ENCODE measurements at regions not wholly inside any gene's neighbourhood (a gene's known extent, or its start where the extent isn't known, plus 50 kb on each side); places are given as distances from the start of the nearest gene placed in this dataset.

GRCh38 chr5:102014371-102014770 is 281.7 kb downstream of the SLCO4C1 start:
- no peak for TF ChIP-seq CTCF (conservative IDR thresholded peaks at IDR 0.05; ENCODE audit: low read length)
- TF ChIP-seq EZH2phosphoT487 (IDR thresholded peaks at IDR 0.05; ENCODE audit: borderline replicate concordance) = no peak
